ENCODE measurements at regions not wholly inside any gene's neighbourhood (a gene's known extent, or its start where the extent isn't known, plus 50 kb on each side); places are given as distances from the start of the nearest gene placed in this dataset.
"Not testable (repeated sequence)": the region's sequence is repeated elsewhere in the genome, so short reads cannot be mapped to it uniquely, and the experiment has no call there.

GRCh38 chr2:223324402-223324801 is 272.4 kb downstream of the KCNE4 start:
- DNase-seq (ENCODE audit: low spot score) (no peak), ATAC-seq (no peak)
- intact Hi-C loops (cut with DNase I) = no loop called here

- intact Hi-C loops (cut with DNase I) = no loop called here
- no peak for DNase-seq (ENCODE audit: low spot score)
- no peak for ATAC-seq
These were observed 273.6 kb downstream of the SCG2 start for GRCh38 chr2:223328578-223328977.

GRCh38 chr2:223330747-223331146 is 271.4 kb downstream of the SCG2 start:
- DNase-seq (ENCODE audit: low spot score); ATAC-seq; intact Hi-C loops (cut with DNase I): not testable (repeated sequence)

GRCh38 chr2:223338016-223338415 is 264.1 kb downstream of the SCG2 start:
- DNase-seq (ENCODE audit: low spot score) (no peak), ATAC-seq (no peak)
- intact Hi-C loops (cut with DNase I) = no loop called here

GRCh38 chr2:223357076-223357475 is 245.1 kb downstream of the SCG2 start:
- no peak for ATAC-seq
- intact Hi-C loops (cut with DNase I) = no loop called here
- no peak for DNase-seq (ENCODE audit: low spot score)

GRCh38 chr2:223363085-223363484 is 239.1 kb downstream of the SCG2 start:
- intact Hi-C loops (cut with DNase I) = no loop called here
- ATAC-seq (no peak), DNase-seq (ENCODE audit: low spot score) (no peak)

GRCh38 chr2:223365158-223365679 is 236.9 kb downstream of the SCG2 start:
- DNase-seq (ENCODE audit: low spot score) (no peak), ATAC-seq (no peak)
- intact Hi-C loops (cut with DNase I) = no loop called here

- intact Hi-C loops (cut with DNase I) = no loop called here
- ATAC-seq (no peak), DNase-seq (ENCODE audit: low spot score) (no peak)
These were observed 235.6 kb downstream of the SCG2 start for GRCh38 chr2:223366566-223366965.

GRCh38 chr2:223368481-223368880 is 233.7 kb downstream of the SCG2 start:
- ATAC-seq (no peak), DNase-seq (ENCODE audit: low spot score) (no peak)
- intact Hi-C loops (cut with DNase I) = no loop called here

- intact Hi-C loops (cut with DNase I) = no loop called here
- DNase-seq (ENCODE audit: low spot score) (no peak), ATAC-seq (no peak)
These were observed 232.3 kb downstream of the SCG2 start for GRCh38 chr2:223369889-223370288.

- intact Hi-C loops (cut with DNase I) = no loop called here
- DNase-seq (ENCODE audit: low spot score) (no peak), ATAC-seq (no peak)
These were observed 218.8 kb downstream of the SCG2 start for GRCh38 chr2:223383315-223383714.

GRCh38 chr2:223386189-223386588 is 216.0 kb downstream of the SCG2 start:
- no peak for DNase-seq (ENCODE audit: low spot score)
- intact Hi-C loops (cut with DNase I) = no loop called here
- ATAC-seq = no peak

GRCh38 chr2:223386984-223387383 is 215.2 kb downstream of the SCG2 start:
- DNase-seq (ENCODE audit: low spot score) (no peak), ATAC-seq (no peak)
- intact Hi-C loops (cut with DNase I) = no loop called here

- intact Hi-C loops (cut with DNase I) = no loop called here
- ATAC-seq (no peak), DNase-seq (ENCODE audit: low spot score) (no peak)
These were observed 212.5 kb downstream of the SCG2 start for GRCh38 chr2:223389624-223390023.

- ATAC-seq = no peak
- intact Hi-C loops (cut with DNase I) = no loop called here
- DNase-seq (ENCODE audit: low spot score) = no peak
These were observed 205.2 kb downstream of the SCG2 start for GRCh38 chr2:223396993-223397392.

GRCh38 chr2:223399357-223399957 is 202.7 kb downstream of the SCG2 start:
- intact Hi-C loops (cut with DNase I) = no loop called here
- no peak for DNase-seq (ENCODE audit: low spot score)
- peak; percentile 79 for ATAC-seq

- ATAC-seq = no peak
- intact Hi-C loops (cut with DNase I) = no loop called here
- no peak for DNase-seq (ENCODE audit: low spot score)
These were observed 197.5 kb downstream of the SCG2 start for GRCh38 chr2:223404616-223405015.

- ATAC-seq = peak; percentile 97
- intact Hi-C loops (cut with DNase I) = no loop called here
- DNase-seq (ENCODE audit: low spot score) = peak; percentile 74
These were observed 187.5 kb downstream of the SCG2 start for GRCh38 chr2:223414646-223415045.

GRCh38 chr2:223415071-223415470 is 187.1 kb downstream of the SCG2 start:
- DNase-seq (ENCODE audit: low spot score) = no peak
- intact Hi-C loops (cut with DNase I) = no loop called here
- ATAC-seq = no peak

GRCh38 chr2:223416815-223417610 is 185.1 kb downstream of the SCG2 start:
- intact Hi-C loops (cut with DNase I) = no loop called here
- DNase-seq (ENCODE audit: low spot score) (no peak), ATAC-seq (no peak)

GRCh38 chr2:223418131-223418530 is 184.0 kb downstream of the SCG2 start:
- intact Hi-C loops (cut with DNase I) = no loop called here
- ATAC-seq (no peak), DNase-seq (ENCODE audit: low spot score) (no peak)

Measured in sciatic nerve (tissue), 2 donors.